ENCODE measurements at regions not wholly inside any gene's neighbourhood (a gene's known extent, or its start where the extent isn't known, plus 50 kb on each side); places are given as distances from the start of the nearest gene placed in this dataset.
"Not testable (repeated sequence)": the region's sequence is repeated elsewhere in the genome, so short reads cannot be mapped to it uniquely, and the experiment has no call there.

DNA sequence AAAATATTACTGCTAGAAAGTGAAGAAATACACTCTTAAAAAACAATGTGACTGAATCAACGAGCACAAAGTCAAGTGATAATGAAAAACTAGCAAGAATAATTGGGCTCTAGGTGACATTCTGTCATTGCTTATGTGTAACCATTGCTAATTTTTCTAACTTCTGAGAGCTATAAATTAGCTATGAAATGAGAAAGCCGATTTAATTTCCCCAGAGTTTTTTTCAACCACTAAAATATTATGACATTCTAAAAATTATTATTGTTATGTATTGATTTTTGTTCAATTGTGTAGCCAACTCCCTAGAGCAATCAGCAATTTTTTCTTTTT is 458.6 kb upstream of the ATXN8OS start:
- FAIRE-seq: no peak
- DNase-seq (ENCODE audit: low spot score): no peak

DNA sequence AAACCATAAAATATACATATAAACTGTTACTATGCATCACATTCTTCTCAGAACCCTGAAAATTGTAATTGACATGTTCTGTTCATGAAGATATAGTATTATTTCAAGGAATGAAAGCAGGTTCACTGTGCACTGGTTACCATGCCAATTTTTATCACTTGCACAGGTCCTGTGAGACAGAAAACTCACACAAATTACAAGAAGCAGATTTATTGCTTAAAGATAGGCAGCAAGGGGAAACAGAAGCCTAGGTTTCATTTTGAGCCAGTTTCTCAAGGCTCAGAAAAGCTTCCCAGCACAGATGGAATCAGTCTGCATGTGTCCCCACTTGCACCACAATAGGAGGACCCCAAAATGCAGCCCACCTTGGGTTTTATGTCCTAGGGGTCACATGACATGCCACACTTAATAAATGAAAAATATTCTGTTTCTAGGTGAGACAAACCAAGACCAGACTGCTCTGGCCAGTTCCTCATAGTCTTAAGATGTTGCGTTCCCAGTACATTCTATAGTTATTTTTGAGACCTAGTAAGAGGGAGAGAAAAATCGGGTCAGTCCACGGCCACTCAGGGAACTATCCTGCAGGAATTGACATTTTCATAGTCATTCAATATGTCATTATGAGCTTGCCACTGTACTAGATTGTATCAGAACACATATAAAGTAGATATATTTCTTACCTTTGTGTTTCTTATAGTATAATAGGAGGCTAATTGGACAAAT is 459.1 kb upstream of the ATXN8OS start:
- no peak for DNase-seq (ENCODE audit: low spot score)
- no peak for FAIRE-seq

DNA sequence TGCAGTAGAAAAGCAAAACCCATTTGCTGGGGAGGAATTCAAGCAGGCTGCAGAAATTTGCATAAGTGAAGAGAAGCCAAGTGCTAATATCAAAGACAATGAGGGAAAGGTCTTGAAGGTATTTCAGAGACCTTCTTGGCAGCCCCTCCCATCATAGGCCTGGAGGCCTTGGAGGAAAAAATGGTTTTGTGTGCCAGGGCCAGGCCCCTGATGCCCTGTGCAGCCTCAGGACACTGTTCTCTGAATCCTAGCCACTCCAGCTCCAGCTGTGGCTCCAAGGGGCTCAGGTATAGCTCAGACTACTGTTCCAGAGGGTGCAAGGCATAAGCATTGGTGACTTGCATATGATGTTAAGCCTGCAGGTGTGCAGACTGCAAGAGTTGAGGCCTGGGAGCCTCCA is 463.2 kb upstream of the ATXN8OS start:
- no peak for FAIRE-seq
- no peak for DNase-seq (ENCODE audit: low spot score)

DNA sequence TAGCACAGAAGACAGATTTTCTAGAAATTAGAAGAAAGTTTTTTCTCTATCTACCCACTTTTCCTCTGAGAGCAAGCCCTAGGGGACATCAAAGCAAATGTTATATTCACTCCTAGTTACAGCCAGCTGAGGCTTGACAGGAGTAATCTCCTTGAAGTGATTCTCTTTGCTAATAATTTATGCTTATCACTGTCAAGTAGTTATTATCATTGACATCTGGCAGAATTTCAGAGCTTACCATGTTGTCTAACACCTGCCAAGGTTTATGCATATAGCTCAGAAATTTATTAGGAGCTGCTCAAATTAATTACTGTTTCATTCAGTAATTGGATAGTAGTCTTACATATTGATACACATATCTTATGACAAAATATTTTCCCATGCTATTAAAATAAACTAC is 465.9 kb upstream of the ATXN8OS start:
- DNase-seq (ENCODE audit: low spot score) (no peak), FAIRE-seq (no peak)

DNA sequence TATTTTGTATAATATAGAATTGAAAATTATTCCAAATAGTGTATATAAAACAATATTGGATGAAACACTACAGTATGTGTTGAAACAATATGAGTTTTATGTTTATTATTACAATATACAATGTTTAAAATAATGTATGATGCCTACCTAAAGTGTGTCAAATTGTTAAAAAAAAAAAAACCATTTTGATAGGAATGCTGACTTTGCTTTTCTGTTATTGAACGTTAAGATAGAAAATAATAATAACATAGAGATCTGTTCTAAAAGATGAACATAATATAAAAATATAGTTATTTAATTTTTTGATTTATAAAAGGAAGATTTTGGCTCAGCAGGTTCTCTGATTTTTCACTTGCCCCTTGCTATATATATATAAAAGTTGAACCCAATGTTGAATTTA is 474.6 kb upstream of the ATXN8OS start:
- DNase-seq (ENCODE audit: low spot score) (no peak), FAIRE-seq (no peak)

DNA sequence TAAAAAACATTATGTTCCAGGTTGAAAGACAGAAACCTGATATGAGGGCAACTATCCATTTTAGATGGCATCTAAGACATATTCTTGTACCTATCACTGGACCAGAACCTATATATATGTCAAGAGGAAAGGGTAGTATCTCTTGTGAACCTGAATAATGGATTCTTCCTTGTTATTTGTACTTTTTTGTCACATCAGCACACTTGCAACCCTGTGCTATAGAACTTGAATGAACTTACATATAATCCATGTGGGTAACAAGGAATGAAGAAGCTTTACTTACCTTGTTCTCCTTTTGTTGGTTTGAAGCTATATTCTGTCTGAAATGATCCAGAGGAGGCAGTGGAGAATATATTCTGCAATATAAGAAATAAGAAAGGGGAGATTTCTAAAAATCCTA is 483.7 kb upstream of the ATXN8OS start:
- no peak for DNase-seq (ENCODE audit: low spot score)
- no peak for FAIRE-seq

DNA sequence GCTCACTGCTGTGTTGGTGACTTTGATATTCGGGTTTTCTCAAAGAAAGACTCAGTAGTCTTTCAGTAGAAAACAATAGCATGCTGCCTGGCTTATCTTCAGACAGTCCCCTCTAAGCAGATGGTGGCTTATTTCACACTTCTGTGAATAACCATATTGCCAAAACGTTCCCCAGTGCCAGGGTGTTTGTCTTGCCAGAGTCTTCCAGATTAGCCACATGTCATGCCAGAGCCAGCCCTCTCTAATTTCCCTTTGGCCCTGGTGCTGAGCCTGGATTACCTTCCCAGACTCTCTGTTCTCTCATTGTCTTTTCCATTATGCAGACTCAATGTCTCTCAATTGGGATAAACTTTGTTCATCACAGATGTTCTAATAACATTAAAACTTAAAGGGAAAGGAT is 488.0 kb upstream of the ATXN8OS start:
- DNase-seq (ENCODE audit: low spot score): no peak

DNA sequence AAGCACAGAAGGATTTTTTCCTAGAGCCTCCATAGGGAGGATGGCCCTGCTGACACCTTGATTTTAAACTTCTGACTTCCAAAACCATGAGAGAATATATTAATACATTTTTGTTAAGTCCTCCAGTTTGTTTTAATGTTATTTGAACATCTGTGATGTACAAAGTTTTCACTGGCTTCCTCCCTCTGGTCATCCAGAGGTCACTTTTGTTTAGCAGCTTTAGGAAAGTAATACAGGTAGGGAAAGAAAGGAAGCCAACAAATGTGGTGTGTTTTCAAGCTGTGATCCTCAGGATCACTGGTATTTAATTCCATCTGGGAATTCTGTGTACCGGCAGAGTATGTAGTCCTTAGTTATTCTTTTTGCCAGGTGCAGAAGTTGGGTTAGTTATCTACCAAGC is 488.8 kb upstream of the ATXN8OS start:
- FAIRE-seq (no peak), DNase-seq (ENCODE audit: low spot score) (no peak)

More for the DNA sequence above, 488.0 kb upstream of the ATXN8OS start:
- FAIRE-seq: no peak

DNA sequence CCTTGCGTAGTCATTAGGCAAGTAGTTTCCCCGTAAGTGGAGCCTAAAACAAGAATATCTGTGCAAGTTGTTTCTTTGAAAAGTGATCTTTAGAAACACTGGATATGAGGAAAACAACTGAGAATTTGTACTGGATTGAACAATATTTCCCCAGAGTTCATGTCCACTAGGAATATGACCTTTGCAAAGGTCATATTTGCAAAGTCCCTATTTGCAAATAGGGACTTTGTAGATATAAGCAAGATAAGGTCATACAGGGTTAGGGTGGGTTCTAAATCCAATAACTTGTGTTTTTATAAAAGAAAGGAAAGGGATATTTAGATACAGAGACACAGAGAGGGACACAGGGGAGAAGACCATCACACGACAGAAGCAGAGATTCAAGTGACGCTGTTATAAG is 489.2 kb upstream of the ATXN8OS start:
- no peak for FAIRE-seq

DNA sequence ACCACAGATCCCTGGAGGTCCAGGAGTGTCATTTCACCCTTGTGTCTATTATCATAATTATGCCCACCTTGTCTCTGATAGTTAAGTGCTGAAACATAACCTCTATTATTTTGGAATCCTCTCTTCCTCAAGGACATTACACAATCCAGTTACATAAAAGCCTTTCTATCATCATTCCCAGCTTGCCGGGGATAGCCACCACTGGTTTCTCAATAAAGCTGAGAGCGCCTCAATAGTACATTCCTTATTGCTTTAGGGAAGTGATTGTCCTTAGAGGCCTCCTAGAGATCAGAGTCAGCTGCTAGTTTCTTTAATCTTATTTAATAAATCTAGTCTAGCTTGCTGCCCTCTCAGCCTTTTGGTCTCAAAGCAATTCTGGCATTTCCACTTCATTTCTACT is 490.0 kb upstream of the ATXN8OS start:
- DNase-seq (ENCODE audit: low spot score) (no peak), FAIRE-seq (no peak)

More for the DNA sequence above, 489.2 kb upstream of the ATXN8OS start:
- DNase-seq (ENCODE audit: low spot score): no peak

DNA sequence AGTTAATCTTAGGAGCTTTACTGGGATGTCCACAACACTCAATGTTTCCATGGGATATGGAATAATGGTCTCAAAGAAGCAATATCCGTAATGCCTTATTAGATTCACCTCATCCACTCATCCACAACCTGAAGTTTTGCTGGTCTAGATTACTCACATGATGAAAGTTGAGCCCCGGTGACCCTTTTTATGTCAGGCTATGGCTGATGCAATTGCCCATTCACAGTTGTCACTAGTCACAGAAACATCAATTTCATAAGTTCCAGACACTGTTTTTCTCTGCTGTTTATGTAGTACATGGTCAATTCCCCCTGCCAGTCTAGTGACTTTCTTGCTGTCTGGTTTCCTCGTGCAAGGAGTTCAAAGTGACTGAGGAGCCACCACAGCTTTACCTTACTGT is 491.2 kb upstream of the ATXN8OS start:
- no peak for FAIRE-seq

DNA sequence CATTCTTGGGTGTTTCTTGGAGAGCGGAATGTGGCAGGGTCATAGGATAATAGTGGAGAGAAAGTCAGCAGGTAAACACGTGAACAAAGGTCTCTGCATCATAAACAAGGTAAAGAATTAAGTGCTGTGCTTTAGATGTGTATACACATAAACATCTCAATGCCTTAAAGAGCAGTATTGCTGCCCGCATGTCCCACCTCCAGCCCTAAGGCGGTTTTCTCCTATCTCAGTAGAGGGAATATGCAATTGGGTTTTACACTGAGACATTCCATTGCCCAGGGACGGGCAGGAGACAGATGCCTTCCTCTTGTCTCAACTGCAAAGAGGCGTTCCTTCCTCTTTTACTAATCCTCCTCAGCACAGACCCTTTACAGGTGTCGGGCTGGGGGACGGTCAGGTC is 492.6 kb upstream of the ATXN8OS start:
- not testable (repeated sequence) for DNase-seq (ENCODE audit: low spot score); FAIRE-seq

More for the DNA sequence above, 491.2 kb upstream of the ATXN8OS start:
- DNase-seq (ENCODE audit: low spot score): no peak

DNA sequence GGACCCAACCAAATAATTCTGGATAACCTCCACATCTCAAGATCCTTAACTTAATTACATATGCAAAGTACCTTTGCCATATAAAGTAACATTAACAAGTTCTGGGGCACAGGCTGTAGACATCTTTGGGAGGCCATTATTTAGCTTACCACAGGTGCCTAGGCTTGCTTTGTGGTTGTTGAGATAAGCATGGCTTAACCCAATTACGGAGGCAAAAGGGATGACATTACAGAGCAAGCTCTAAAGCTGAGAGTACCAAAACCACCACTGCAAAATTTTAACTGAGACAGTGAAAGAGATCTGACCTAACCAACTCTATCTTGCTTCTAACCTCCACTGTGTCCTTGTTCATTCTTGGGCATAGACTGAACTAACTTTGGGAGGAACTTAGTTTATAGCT is 502.9 kb upstream of the ATXN8OS start:
- FAIRE-seq (no peak), DNase-seq (ENCODE audit: low spot score) (no peak)

DNA sequence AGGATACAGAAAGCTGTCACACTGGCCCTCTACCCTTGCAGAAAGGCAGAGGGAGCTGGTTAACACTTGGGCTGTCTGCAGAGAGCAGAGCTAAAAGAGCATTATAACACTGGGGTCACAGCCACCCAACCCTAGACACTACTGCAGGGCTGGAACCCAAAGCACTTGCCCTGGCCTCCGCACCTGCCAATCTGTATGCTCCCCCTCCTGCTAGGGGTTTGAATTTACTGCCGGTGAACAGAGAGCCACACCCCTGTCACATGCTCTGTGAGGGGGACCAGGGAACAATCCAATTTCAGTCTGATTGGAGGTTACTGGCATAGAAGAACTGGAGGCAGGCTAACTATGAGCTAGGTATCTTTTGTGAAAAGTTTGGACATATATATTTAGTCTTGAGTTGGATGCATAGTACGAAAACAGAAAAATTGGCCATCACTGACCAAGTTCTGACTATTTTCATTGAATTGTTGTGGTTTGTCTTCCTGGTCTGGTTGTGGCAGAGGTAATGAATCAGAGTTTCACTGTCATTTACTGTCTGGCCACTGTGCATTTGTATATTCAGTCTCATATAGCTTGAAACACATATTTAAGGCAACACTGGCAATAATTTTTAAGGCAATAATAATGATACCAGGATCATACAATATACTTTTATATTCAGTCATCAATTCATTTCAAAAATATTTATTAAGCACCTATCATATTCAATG is 504.3 kb upstream of the ATXN8OS start:
- FAIRE-seq: no peak

DNA sequence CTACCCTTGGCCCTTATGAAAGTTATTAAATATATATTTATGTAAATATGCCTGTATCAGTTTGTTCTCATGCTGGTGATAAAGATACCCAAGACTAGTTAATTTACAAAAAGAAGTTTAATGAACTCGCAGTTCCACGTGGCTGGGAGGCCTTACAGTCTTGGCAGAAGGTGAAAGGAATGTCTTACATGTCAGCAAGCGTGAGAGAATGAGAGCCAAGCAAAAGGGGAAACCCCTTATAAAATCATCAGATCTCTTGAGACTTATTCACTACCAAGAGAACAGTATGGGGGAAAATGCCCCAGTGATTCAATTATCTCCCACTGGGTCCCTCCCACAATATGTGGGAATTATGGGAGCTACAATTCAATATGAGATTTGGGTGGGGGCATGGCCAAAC is 506.0 kb upstream of the ATXN8OS start:
- DNase-seq (ENCODE audit: low spot score): no peak
- no peak for FAIRE-seq

More for the DNA sequence above, 504.3 kb upstream of the ATXN8OS start:
- no peak for DNase-seq (ENCODE audit: low spot score)

DNA sequence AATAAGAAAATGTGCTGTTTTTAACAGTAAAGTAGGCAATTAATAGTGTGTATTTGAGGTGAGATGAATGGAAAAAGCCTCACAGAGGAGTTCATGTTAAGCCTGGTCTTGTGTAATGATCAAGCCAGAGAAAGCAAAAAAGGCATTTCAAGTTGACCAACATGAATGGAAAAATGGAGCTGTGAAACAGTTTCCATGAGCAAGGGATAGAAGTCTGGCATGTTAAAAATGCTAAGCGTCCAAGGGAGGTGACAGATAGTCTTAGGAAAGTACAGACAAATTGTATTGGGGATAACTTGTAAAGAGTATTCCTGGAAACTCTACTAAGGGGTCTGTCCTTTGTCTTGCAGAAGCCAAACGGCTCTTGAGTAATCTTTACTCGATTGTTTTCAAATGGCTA is 506.8 kb upstream of the ATXN8OS start:
- FAIRE-seq: no peak
- DNase-seq (ENCODE audit: low spot score): no peak

DNA sequence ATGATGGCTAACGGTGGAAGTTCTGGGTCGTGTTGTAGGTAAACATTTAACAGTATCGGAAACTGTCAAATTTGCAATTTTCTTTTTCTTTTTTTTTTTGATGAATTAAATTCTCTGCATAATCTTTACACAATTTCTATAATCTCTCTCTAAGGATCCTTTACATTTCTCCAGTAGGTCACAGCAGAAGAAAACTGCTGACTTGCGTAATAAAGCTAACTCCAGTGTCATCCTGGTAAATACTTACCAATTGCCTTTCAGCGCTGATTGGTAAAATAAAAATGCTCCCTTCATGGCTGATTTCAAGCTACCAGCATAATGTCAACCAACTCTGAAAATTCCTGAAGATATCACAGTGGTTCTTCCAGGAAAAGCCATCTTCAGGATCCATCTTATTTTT is 510.5 kb upstream of the ATXN8OS start:
- no peak for FAIRE-seq

DNA sequence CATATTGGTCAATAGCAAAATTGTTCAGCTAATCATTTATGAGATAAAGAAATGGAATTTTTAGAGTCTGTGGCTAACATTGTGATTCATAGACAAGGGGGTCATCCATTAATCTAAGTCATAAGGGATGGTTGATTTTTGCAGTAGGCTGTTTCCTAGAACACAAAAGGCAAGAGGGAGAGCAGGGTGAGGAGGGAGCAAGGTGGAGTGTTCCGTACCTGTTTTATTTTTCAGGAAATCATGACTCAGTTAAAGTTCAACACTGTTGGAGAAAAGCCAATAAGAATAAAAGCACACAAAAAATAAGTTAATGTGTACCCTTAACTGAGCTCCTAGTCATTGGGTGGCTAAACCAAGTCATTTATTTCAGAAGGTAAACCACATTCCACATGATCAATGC is 512.4 kb upstream of the ATXN8OS start:
- peak; percentile 90 for FAIRE-seq

More for the DNA sequence above, 510.5 kb upstream of the ATXN8OS start:
- no peak for DNase-seq (ENCODE audit: low spot score)

DNA sequence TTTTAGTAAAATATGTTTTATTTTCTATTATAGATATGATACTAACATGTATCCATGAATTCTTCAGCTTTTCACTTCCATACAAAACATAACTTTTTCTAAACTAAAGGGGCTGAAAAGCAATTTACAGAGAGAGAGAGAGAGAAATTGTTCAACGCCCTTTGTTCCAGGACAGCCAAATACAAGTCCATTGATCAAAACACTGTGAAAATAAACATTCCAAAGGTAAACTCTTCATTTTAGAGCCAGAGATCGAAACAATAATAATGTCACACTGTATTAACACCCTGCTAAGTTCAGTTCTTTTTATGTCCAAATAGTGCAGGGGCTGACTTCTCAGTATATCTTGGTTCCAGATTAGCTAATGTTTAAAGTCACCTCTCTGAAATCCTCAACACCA is 516.2 kb upstream of the ATXN8OS start:
- DNase-seq (ENCODE audit: low spot score): no peak
- FAIRE-seq: no peak

More for the DNA sequence above, 512.4 kb upstream of the ATXN8OS start:
- DNase-seq (ENCODE audit: low spot score): peak; percentile 59

DNA sequence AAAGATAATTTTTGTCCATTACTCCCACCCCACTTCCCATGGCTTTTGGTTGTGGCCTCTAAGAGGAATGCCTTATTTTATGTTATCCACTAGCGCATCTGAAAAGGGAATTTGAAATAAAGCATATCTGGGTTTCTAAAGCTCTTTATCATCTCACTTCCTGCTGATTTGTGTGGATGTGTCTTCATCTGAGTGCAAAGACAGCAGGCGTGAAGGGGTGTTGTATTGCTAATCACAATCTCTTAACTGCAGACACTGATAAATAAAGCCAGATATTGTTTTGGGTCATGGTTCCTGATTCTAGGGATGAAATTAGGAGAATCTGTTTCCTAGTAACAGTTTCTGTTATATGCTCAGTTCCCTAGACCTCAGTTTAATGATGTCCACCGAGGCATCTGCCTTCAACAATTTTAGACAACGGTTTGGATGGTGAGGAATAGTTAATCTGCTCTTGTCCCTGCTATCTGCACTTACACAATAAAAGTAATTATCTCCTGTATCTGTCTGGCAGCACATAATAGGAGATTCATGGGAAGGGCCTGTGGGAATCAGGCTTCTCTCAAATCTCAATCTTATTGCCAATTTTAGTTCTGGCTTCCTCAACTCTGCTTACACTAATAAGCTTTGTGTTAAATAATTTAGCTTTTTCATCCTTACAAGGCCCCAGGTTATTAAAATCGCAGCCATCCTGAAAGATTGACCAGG is 517.9 kb upstream of the ATXN8OS start:
- DNase-seq (ENCODE audit: low spot score) (no peak), FAIRE-seq (no peak)

DNA sequence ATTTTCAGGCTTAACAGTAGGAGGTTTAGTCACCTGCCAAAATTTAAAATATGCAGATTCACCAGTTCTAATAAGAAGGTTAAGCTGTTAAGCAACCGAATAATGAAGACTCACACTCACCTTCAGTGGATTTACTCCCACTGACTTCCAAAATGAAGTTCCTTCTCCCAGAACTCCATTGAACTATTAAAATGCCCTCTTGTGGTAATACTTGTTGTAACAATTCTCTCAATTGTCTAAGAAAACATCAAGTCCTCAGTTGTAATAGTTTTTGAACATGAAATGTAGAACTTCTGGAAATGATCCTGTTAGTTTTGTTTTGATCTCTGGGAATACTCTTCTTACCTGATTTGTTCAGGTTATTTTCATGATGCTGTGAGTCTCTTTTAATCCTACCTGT is 522.0 kb upstream of the ATXN8OS start:
- no peak for DNase-seq (ENCODE audit: low spot score)

DNA sequence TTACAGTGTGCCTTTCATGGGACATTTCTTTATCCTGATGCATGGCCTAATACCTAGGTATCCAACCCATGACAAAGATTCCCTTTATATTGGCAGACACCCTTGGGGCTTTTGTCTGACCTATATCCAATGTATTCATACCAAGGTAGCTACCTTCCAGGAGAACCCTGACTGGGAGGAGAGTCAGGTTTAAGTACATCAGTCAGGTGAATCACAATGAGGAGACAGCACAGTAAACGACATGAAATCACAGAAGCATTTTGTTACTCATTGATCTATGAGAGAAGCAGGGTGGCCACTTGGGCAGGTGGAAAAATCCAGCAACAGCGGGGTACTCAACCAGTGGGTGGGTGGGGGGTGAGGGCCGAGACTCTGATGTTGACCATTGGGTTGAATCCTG is 527.4 kb upstream of the ATXN8OS start:
- DNase-seq (ENCODE audit: low spot score) (no peak), FAIRE-seq (no peak)

More for the DNA sequence above, 522.0 kb upstream of the ATXN8OS start:
- FAIRE-seq: no peak
